PC-3 (cell line): ENCODE measurements at regions not wholly inside any gene's neighbourhood (a gene's known extent, or its start where the extent isn't known, plus 50 kb on each side); places are given as distances from the start of the nearest gene placed in this dataset.

Experiments used
- ATAC-seq: fragments of 200-7000 bp; cut with Tn5 transposase; 2 replicates; pipeline ENCODE4 v1.9.1; 2020; ENCODE audit warnings: mild to moderate bottlenecking, moderate library complexity
- BruUV-seq: library from RNA; stranded (reverse); fragments of 400-500 nt; replicated peaks from 2 replicates; lab custom pipeline; 2021; lab: Mats Ljungman, UMichigan
- CTCF ChIA-PET: fragments of 300-600 bp; sonication (Branson Sonifier 250); formaldehyde crosslinking; loops from one replicate; lab custom pipeline; 2022; ENCODE audit warnings: antibody characterized with exemption; lab: Charles Lee
- POLR2A ChIA-PET: fragments of 300-600 bp; sonication (Branson Sonifier 250); formaldehyde crosslinking; loops from one replicate; lab custom pipeline; 2022; ENCODE audit warnings: antibody characterized with exemption; ENCODE audit not compliant: unreplicated experiment; lab: Charles Lee
- DNase-seq: peaks from one replicate; pipeline ENCODE4 v3.0.0-alpha.2; 2015
- H2AFZ ChIP-seq: fragments of 300-600 bp; sonication (generic); 2 replicates; pipeline ENCODE4 v1.6.0; 2016; ENCODE audit warnings: antibody characterized with exemption, low read length
- H3F3A ChIP-seq: fragments of 300-600 bp; sonication (generic); one replicate; pipeline ENCODE4 v1.6.0; 2017; ENCODE audit warnings: antibody characterized with exemption, low read length, control low read depth, mild to moderate bottlenecking; ENCODE audit not compliant: unreplicated experiment
- H3K27ac ChIP-seq: fragments of 300-600 bp; sonication (generic); 2 replicates; pipeline ENCODE4 v1.5.1; 2016; ENCODE audit warnings: mild to moderate bottlenecking, low read length
- H3K27me3 ChIP-seq: fragments of 300-600 bp; sonication (generic); 2 replicates; pipeline ENCODE4 v1.6.1; 2016; ENCODE audit warnings: low read length, mixed read lengths
- H3K36me3 ChIP-seq: fragments of 300-600 bp; sonication (generic); 2 replicates; pipeline ENCODE4 v1.6.1; 2016; ENCODE audit warnings: low read depth, mixed run types, low read length, mixed read lengths
- H3K4me1 ChIP-seq: fragments of 300-600 bp; sonication (generic); 2 replicates; pipeline ENCODE4 v1.5.1; 2016; ENCODE audit warnings: low read length; ENCODE audit not compliant: insufficient read depth
- H3K4me2 ChIP-seq: fragments of 300-600 bp; sonication (generic); 2 replicates; pipeline ENCODE4 v1.6.0; 2016; ENCODE audit warnings: low read length
- H3K4me3 ChIP-seq: fragments of 300-600 bp; sonication (generic); 2 replicates; pipeline ENCODE4 v1.5.1; 2016; ENCODE audit warnings: mild to moderate bottlenecking, low read length, mixed read lengths
- H3K79me2 ChIP-seq: fragments of 300-600 bp; sonication (generic); 2 replicates; pipeline ENCODE4 v1.6.1; 2017; ENCODE audit warnings: low read length, mixed read lengths
- H3K9ac ChIP-seq: fragments of 300-600 bp; sonication (generic); 2 replicates; pipeline ENCODE4 v1.6.0; 2016; ENCODE audit warnings: mild to moderate bottlenecking, low read length
- H3K9me2 ChIP-seq: fragments of 300-600 bp; sonication (generic); replicated peaks from 2 replicates; pipeline ENCODE4 v1.6.1; 2016; ENCODE audit warnings: mixed run types, low read length, mixed read lengths
- H3K9me3 ChIP-seq: fragments of 300-600 bp; sonication (generic); 2 replicates; pipeline ENCODE4 v1.6.1; 2016; ENCODE audit warnings: low read length, mixed read lengths
- H4K20me1 ChIP-seq: fragments of 300-600 bp; sonication (generic); 2 replicates; pipeline ENCODE4 v1.6.1; 2016; ENCODE audit warnings: low read length, mixed read lengths
- CTCF ChIP-seq: fragments of 300-600 bp; sonication (generic); conservative IDR thresholded peaks from 2 replicates; pipeline ENCODE4 v1.5.1; 2017; ENCODE audit warnings: antibody characterized with exemption, low read depth, mild to moderate bottlenecking, low read length
- EZH2 ChIP-seq: fragments of 300-600 bp; sonication (generic); IDR thresholded peaks from one replicate; pipeline ENCODE4 v1.6.1; 2017; ENCODE audit warnings: antibody characterized with exemption, mild to moderate bottlenecking, low read length; ENCODE audit not compliant: unreplicated experiment
- EZH2phosphoT487 ChIP-seq: fragments of 300-600 bp; sonication (generic); IDR thresholded peaks from 2 replicates; pipeline ENCODE4 v1.6.1; 2018; ENCODE audit warnings: mild to moderate bottlenecking, antibody characterized with exemption, low read length, borderline replicate concordance
- intact Hi-C: fragments of 100-400 bp; cut with micrococcal nuclease; formaldehyde crosslinking; loops from 2 replicates; pipeline ENCODE4 v1.9.0; 2023

- no peak overlapping the region for H3K4me2 ChIP-seq
- intact Hi-C loops, result no loop called here
- H3K4me1 ChIP-seq, result no peaks in the 10 kb centered on the region
- no peak overlapping the region for H2AFZ ChIP-seq
- CTCF ChIA-PET, result no interaction called here
- H3K27me3 ChIP-seq, result no peaks in the 10 kb centered on the region
- H3K27ac ChIP-seq, result no peak overlapping the region
- ATAC-seq (no peak), DNase-seq (no peak)
- POLR2A ChIA-PET, result no interaction called here
- no TSS peak for BruUV-seq
- no peaks in the 10 kb centered on the region for H3K9me2 ChIP-seq
- H3K9me3 ChIP-seq, result peaks cover 18% of the 10 kb centered on the region
- H3K36me3 ChIP-seq, result no peaks in the 10 kb centered on the region
- no peaks in the 10 kb centered on the region for H4K20me1 ChIP-seq
- TF ChIP-seq EZH2phosphoT487, result no peak
- TF ChIP-seq CTCF, result no peak
- TF ChIP-seq EZH2, result no peak
- H3F3A ChIP-seq, result no peaks in the 10 kb centered on the region
- no peak overlapping the region for H3K4me3 ChIP-seq
- H3K79me2 ChIP-seq, result no peaks in the 10 kb centered on the region
- no peak overlapping the region for H3K9ac ChIP-seq
These were observed 520.2 kb upstream of the ZWINT start for GRCh38 chr10:56881218-56881617.

GRCh38 chr10:56880606-56881005 lies 519.5 kb upstream of the ZWINT start:
- Histone ChIP-seq H3K9ac (no peak overlapping the region), H2AFZ (no peak overlapping the region), H3K9me3 (peaks cover 15% of the 10 kb centered on the region), H3K4me1 (no peaks in the 10 kb centered on the region), H3K4me2 (no peak overlapping the region), H3K27ac (no peak overlapping the region), H3K9me2 (no peaks in the 10 kb centered on the region), H3K79me2 (no peaks in the 10 kb centered on the region), H3K27me3 (no peaks in the 10 kb centered on the region), H3F3A (no peaks in the 10 kb centered on the region), H3K36me3 (no peaks in the 10 kb centered on the region), H3K4me3 (no peak overlapping the region), H4K20me1 (no peaks in the 10 kb centered on the region)
- TF ChIP-seq EZH2, result no peak
- TF ChIP-seq CTCF, result no peak
- no peak for TF ChIP-seq EZH2phosphoT487
- intact Hi-C loops, result no loop called here
- DNase-seq (no peak), ATAC-seq (no peak)
- CTCF ChIA-PET, result no interaction called here
- POLR2A ChIA-PET, result no interaction called here
- no TSS peak for BruUV-seq

- Histone ChIP-seq H3F3A (no peaks in the 10 kb centered on the region), H3K9me2 (no peaks in the 10 kb centered on the region), H3K9ac (no peak overlapping the region), H3K36me3 (no peaks in the 10 kb centered on the region), H3K27ac (no peak overlapping the region), H3K4me1 (no peaks in the 10 kb centered on the region), H3K9me3 (peaks cover 25% of the 10 kb centered on the region), H3K27me3 (no peaks in the 10 kb centered on the region), H3K4me3 (no peak overlapping the region), H2AFZ (no peak overlapping the region), H4K20me1 (no peaks in the 10 kb centered on the region), H3K79me2 (no peaks in the 10 kb centered on the region), H3K4me2 (no peak overlapping the region)
- POLR2A ChIA-PET, result no interaction called here
- TF ChIP-seq EZH2phosphoT487, result no peak
- no peak for TF ChIP-seq CTCF
- no peak for TF ChIP-seq EZH2
- BruUV-seq, result no TSS peak
- intact Hi-C loops, result no loop called here
- CTCF ChIA-PET, result no interaction called here
- ATAC-seq (no peak), DNase-seq (no peak)
These were observed 513.9 kb upstream of the ZWINT start for GRCh38 chr10:56874950-56875349.
